Stomach (tissue), 8 donors: ENCODE measurements at regions not wholly inside any gene's neighbourhood (a gene's known extent, or its start where the extent isn't known, plus 50 kb on each side); places are given as distances from the start of the nearest gene placed in this dataset.

Experiments used
- DNase-seq, 2 donors: peaks; one replicate each; pipeline versions ENCODE4 v3.0.0 to v3.0.0-alpha.2; 2013 to 2019
- H3K27ac ChIP-seq, 5 donors: fragments of 200-600 bp in 4 of 5; sonication (generic) in 4 of 5; one replicate each; pipeline ENCODE4 v1.5.1; 2013 to 2019; ENCODE audit warnings: mild to moderate bottlenecking in 1 of 5, moderate library complexity in 1 of 5
- H3K27me3 ChIP-seq, 3 donors: fragments of 200-600 bp; sonication (generic); one replicate each; pipeline ENCODE4 v1.5.1; 2017 to 2019; ENCODE audit warnings: mixed run types in 1 of 3
- H3K36me3 ChIP-seq, 4 donors: fragments of 200-600 bp; sonication (generic); 1 replicate in 3 of 4; 2 replicates in 1 of 4; pipeline ENCODE4 v1.5.1; 2016 to 2019
- H3K4me1 ChIP-seq, 4 donors: fragments of 200-600 bp; sonication (generic); one replicate each; pipeline ENCODE4 v1.5.1; 2016 to 2019
- H3K4me3 ChIP-seq, 4 donors: fragments of 200-600 bp; sonication (generic) in 3 of 4; one replicate each; pipeline ENCODE4 v1.5.1; 2016 to 2019; ENCODE audit warnings: mild to moderate bottlenecking in 1 of 4
- H3K9me3 ChIP-seq, 4 donors: fragments of 200-600 bp; sonication (generic); one replicate each; pipeline ENCODE4 v1.5.1; 2016 to 2019
- EP300 ChIP-seq: sonication (generic); formaldehyde crosslinking; IDR thresholded peaks from one replicate; pipeline ENCODE4 v1.6.1; 2017; ENCODE audit warnings: antibody characterized with exemption
- POLR2A ChIP-seq, 4 donors: fragments of 450-650 bp; IDR thresholded peaks; one replicate each; pipeline ENCODE4 v1.6.1; 2016; ENCODE audit warnings: antibody characterized with exemption in 4 of 4, control low read depth in 2 of 4, mild to moderate bottlenecking in 1 of 4, moderate library complexity in 1 of 4
- POLR2AphosphoS5 ChIP-seq, 3 donors: sonication (generic); formaldehyde crosslinking; IDR thresholded peaks; one replicate each; pipeline ENCODE4 v1.6.1; 2016; ENCODE audit warnings: antibody characterized with exemption in 3 of 3
- WGBS, 5 donors: extraction: QIAGEN DNeasy Blood & Tissue Kit in 3 of 5; methylation state at CpG; one replicate each; pipeline versions ENCODE4 v1.1.5 to v1.1.7; 2013 to 2018; 5-methylcytosine and 5-hydroxymethylcytosine counted together
- intact Hi-C: fragments of 100-400 bp; cut with DNase I; formaldehyde crosslinking; loops from one replicate; pipeline ENCODE4 v1.15.1; 2023; ENCODE audit warnings: low total_unique reads
- TF ChIP-seq, protein P1 (sequence below), 7 experiments: fragments of 450-650 bp in 4 of 7; fragments of 200-600 bp in 3 of 7; sonication (generic) in 3 of 7; IDR thresholded peaks; one replicate each; pipeline ENCODE4 v1.5.1; 2016 to 2019; ENCODE audit warnings: antibody characterized with exemption in 7 of 7, control low read depth in 2 of 7, mild to moderate bottlenecking in 1 of 7
- donor health status: healthy with polysubstance abuse.
- donor health status: Bipolar disorder and iron deficiency.
- donor health status: healthy.

DNA sequence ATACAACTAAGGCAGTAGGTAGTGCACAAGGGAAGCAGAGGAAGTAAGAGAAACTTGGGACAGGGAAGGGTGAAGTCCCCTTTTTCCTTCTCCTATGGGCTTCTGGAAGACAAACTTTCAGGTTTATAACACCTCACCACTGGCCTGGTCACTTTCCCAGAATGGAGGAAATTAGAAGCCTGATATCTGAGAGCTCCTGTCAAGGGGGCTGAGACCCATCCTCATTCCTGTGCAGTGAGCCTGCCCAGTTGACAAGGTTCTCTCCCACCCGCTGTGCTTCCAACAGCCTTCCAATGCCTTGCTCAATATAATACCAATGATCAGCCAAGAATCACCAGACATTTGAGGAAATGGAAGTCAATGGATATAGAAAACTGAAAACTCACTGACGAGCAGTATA lies 100.4 kb upstream of the YPEL5 start:
- no peak overlapping the region for H3K4me3 ChIP-seq
- DNase-seq: no peak
- H3K4me1 ChIP-seq: no peaks in the 10 kb centered on the region
- no peaks in the 10 kb centered on the region for H3K36me3 ChIP-seq
- H3K27ac ChIP-seq: no peak overlapping the region
- intact Hi-C loops: no loop called here
- TF ChIP-seq, protein P1, sequence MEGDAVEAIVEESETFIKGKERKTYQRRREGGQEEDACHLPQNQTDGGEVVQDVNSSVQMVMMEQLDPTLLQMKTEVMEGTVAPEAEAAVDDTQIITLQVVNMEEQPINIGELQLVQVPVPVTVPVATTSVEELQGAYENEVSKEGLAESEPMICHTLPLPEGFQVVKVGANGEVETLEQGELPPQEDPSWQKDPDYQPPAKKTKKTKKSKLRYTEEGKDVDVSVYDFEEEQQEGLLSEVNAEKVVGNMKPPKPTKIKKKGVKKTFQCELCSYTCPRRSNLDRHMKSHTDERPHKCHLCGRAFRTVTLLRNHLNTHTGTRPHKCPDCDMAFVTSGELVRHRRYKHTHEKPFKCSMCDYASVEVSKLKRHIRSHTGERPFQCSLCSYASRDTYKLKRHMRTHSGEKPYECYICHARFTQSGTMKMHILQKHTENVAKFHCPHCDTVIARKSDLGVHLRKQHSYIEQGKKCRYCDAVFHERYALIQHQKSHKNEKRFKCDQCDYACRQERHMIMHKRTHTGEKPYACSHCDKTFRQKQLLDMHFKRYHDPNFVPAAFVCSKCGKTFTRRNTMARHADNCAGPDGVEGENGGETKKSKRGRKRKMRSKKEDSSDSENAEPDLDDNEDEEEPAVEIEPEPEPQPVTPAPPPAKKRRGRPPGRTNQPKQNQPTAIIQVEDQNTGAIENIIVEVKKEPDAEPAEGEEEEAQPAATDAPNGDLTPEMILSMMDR (IDR thresholded peaks at IDR 0.05): no peak
- TF ChIP-seq POLR2A (IDR thresholded peaks at IDR 0.05) (no peak), POLR2AphosphoS5 (IDR thresholded peaks at IDR 0.05) (no peak), EP300 (no peak)
- H3K27me3 ChIP-seq: peaks cover 0 to 4% (median 3%) of the 10 kb centered on the region in 3 donors
- no peaks in the 10 kb centered on the region for H3K9me3 ChIP-seq
- WGBS, 5 donors: 81 to 95% (median 84%) methylated on average over 2 of the region's 2 CpGs

DNA sequence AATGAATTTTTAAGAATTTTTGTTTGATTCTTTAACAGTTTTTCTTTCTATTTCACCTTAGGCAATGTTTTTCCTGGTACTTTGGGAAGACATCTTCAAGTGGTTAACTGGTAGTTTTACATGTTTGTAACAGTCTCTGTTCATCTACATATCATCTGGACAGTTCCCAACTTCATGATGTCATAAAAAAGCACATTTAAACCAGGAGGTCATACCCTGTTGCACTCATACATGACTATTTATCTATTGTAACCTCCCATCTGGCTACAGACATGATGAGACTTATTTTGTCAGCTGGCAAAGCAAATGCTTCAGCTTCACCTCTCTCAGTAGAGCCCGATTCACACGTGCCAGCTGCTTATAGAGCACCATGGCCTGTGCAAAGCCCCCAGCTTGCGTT lies 99.8 kb upstream of the YPEL5 start:
- Histone ChIP-seq H3K27me3 (peaks cover 0 to 4% (median 3%) of the 10 kb centered on the region in 3 donors), H3K4me1 (no peaks in the 10 kb centered on the region), H3K36me3 (no peaks in the 10 kb centered on the region), H3K27ac (no peak overlapping the region), H3K4me3 (no peak overlapping the region), H3K9me3 (no peaks in the 10 kb centered on the region)
- no peak for DNase-seq
- intact Hi-C loops: no loop called here
- TF ChIP-seq POLR2AphosphoS5 (IDR thresholded peaks at IDR 0.05) (no peak), EP300 (no peak), POLR2A (IDR thresholded peaks at IDR 0.05) (no peak)
- TF ChIP-seq, protein P1 (IDR thresholded peaks at IDR 0.05): no peak
- 75 to 91% (median 83%) methylated on average over 3 of the region's 3 CpGs for WGBS, 5 donors

DNA sequence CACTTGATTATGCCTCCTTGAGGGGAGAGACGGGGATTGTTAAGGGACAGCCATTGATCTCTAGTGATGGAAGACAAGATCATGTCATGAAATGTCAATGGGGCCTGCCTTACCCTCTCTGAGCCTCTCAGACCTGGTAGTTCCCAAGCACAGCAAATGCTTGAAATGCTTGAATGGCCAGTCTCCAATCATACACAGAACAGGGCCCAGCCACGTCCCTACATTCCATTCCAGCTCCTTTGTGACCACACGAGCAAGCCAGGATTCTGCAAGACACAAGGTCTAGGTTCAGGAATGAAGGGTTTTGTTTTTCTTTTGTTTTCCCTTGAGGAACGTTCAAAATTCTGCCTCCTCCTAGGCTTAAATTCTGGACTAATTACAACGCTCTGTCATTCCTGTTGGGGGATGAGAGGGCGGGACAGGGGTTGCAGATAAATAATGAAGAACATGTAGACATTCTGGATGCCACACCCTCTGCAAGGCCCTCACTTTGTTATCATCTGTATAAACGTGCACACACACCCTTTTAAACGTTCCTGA lies 98.1 kb upstream of the YPEL5 start:
- Histone ChIP-seq H3K27ac (no peak overlapping the region), H3K4me3 (no peak overlapping the region), H3K9me3 (no peaks in the 10 kb centered on the region), H3K4me1 (no peaks in the 10 kb centered on the region), H3K36me3 (no peaks in the 10 kb centered on the region), H3K27me3 (peaks cover 0 to 4% (median 3%) of the 10 kb centered on the region in 3 donors)
- intact Hi-C loops: no loop called here
- 34 to 46% (median 40%) methylated on average over 8 of the region's 8 CpGs for WGBS, 5 donors
- no peak for DNase-seq
- no peak for TF ChIP-seq POLR2AphosphoS5 (IDR thresholded peaks at IDR 0.05)
- no peak for TF ChIP-seq POLR2A (IDR thresholded peaks at IDR 0.05)
- TF ChIP-seq, protein P1 (IDR thresholded peaks at IDR 0.05): no peak
- no peak for TF ChIP-seq EP300

GRCh38 chr2:30055548-30055947 lies 91.3 kb upstream of the YPEL5 start:
- DNase-seq: no peak
- Histone ChIP-seq H3K9me3 (no peaks in the 10 kb centered on the region), H3K36me3 (no peaks in the 10 kb centered on the region), H3K4me3 (no peak overlapping the region), H3K27ac (no peak overlapping the region), H3K27me3 (peaks cover 0 to 4% (median 0%) of the 10 kb centered on the region in 3 donors), H3K4me1 (no peaks in the 10 kb centered on the region)
- intact Hi-C loops: no loop called here
- WGBS, 5 donors: 55 to 77% (median 62%) methylated on average over 2 of the region's 2 CpGs
- no peak for TF ChIP-seq EP300
- TF ChIP-seq, protein P1 (IDR thresholded peaks at IDR 0.05): no peak
- no peak for TF ChIP-seq POLR2A (IDR thresholded peaks at IDR 0.05)
- TF ChIP-seq POLR2AphosphoS5 (IDR thresholded peaks at IDR 0.05): no peak
